B cell (primary cell): ENCODE measurements at regions not wholly inside any gene's neighbourhood (a gene's known extent, or its start where the extent isn't known, plus 50 kb on each side); places are given as distances from the start of the nearest gene placed in this dataset.

Experiments
- EZH2 ChIP-seq: IDR thresholded peaks from 2 replicates; pipeline ENCODE4 v1.6.1; 2012; ENCODE audit warnings: borderline replicate concordance, low read depth, mild to moderate bottlenecking, moderate library complexity, low read length; ENCODE audit not compliant: insufficient read depth, poor library complexity, severe bottlenecking
- TF ChIP-seq, protein P1 (sequence below): fragments of 200-600 bp; IDR thresholded peaks from one replicate; pipeline ENCODE4 v1.8.0; 2022; ENCODE audit warnings: antibody characterized with exemption, mild to moderate bottlenecking

DNA sequence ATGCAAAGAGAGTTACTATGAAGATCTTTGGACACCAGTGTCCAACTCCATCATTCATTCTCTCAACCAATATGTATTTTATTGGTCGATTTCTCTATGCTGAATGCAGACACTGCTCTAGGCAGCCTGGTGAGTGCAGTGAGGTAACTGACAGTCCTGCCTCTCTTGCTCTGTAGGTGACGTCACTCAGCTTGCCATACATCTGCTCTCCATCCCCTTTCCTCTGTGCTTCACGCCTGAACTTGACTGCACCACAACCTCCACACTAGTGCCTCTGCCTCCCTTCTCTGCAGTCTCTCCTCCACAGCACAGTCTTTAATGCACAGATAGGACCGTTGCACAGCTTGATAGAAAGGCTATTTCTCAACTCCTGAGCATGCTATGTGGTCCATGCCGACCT, 344.9 kb upstream of the NOCT start:
- TF ChIP-seq, protein P1, sequence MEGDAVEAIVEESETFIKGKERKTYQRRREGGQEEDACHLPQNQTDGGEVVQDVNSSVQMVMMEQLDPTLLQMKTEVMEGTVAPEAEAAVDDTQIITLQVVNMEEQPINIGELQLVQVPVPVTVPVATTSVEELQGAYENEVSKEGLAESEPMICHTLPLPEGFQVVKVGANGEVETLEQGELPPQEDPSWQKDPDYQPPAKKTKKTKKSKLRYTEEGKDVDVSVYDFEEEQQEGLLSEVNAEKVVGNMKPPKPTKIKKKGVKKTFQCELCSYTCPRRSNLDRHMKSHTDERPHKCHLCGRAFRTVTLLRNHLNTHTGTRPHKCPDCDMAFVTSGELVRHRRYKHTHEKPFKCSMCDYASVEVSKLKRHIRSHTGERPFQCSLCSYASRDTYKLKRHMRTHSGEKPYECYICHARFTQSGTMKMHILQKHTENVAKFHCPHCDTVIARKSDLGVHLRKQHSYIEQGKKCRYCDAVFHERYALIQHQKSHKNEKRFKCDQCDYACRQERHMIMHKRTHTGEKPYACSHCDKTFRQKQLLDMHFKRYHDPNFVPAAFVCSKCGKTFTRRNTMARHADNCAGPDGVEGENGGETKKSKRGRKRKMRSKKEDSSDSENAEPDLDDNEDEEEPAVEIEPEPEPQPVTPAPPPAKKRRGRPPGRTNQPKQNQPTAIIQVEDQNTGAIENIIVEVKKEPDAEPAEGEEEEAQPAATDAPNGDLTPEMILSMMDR = no peak
- no peak for TF ChIP-seq EZH2
